Fibroblast of the aortic adventitia (primary cell): ENCODE measurements at regions not wholly inside any gene's neighbourhood (a gene's known extent, or its start where the extent isn't known, plus 50 kb on each side); places are given as distances from the start of the nearest gene placed in this dataset.
"Not testable (repeated sequence)": the region's sequence is repeated elsewhere in the genome, so short reads cannot be mapped to it uniquely, and the experiment has no call there.

Source experiments
- DNase-seq: peaks from one replicate; pipeline ENCODE4 v3.0.0-alpha.2; 2010; ENCODE audit warnings: low read depth
- H3K4me3 ChIP-seq: 2 replicates; pipeline ENCODE4 v1.5.1; 2011; ENCODE audit warnings: low read depth, mild to moderate bottlenecking, control low read depth, low read length, moderate library complexity
- TF ChIP-seq, protein P1 (sequence below): IDR thresholded peaks from 2 replicates; pipeline ENCODE4 v1.5.1; 2011; ENCODE audit warnings: mild to moderate bottlenecking, low read length, control low read depth, inconsistent platforms; ENCODE audit not compliant: insufficient read depth

- TF ChIP-seq, protein P1, sequence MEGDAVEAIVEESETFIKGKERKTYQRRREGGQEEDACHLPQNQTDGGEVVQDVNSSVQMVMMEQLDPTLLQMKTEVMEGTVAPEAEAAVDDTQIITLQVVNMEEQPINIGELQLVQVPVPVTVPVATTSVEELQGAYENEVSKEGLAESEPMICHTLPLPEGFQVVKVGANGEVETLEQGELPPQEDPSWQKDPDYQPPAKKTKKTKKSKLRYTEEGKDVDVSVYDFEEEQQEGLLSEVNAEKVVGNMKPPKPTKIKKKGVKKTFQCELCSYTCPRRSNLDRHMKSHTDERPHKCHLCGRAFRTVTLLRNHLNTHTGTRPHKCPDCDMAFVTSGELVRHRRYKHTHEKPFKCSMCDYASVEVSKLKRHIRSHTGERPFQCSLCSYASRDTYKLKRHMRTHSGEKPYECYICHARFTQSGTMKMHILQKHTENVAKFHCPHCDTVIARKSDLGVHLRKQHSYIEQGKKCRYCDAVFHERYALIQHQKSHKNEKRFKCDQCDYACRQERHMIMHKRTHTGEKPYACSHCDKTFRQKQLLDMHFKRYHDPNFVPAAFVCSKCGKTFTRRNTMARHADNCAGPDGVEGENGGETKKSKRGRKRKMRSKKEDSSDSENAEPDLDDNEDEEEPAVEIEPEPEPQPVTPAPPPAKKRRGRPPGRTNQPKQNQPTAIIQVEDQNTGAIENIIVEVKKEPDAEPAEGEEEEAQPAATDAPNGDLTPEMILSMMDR: no peak
- DNase-seq: no peak
Measured at GRCh38 chr12:86711731-86712130, 455.5 kb upstream of the MGAT4C start.

GRCh38 chr12:86710109-86710508 lies 453.9 kb upstream of the MGAT4C start:
- DNase-seq: peak; percentile 43
- H3K4me3 ChIP-seq: no peak overlapping the region
- TF ChIP-seq, protein P1: no peak

More at GRCh38 chr12:86711731-86712130, 455.5 kb upstream of the MGAT4C start:
- H3K4me3 ChIP-seq: no peak overlapping the region

- not testable (repeated sequence) for H3K4me3 ChIP-seq
Measured at GRCh38 chr12:86709017-86709416, 452.8 kb upstream of the MGAT4C start.

GRCh38 chr12:86698641-86698980 lies 442.4 kb upstream of the MGAT4C start:
- H3K4me3 ChIP-seq: no peak overlapping the region
- DNase-seq: peak; percentile 52
- TF ChIP-seq, protein P1: no peak

More at GRCh38 chr12:86709017-86709416, 452.8 kb upstream of the MGAT4C start:
- not testable (repeated sequence) for DNase-seq

DNA sequence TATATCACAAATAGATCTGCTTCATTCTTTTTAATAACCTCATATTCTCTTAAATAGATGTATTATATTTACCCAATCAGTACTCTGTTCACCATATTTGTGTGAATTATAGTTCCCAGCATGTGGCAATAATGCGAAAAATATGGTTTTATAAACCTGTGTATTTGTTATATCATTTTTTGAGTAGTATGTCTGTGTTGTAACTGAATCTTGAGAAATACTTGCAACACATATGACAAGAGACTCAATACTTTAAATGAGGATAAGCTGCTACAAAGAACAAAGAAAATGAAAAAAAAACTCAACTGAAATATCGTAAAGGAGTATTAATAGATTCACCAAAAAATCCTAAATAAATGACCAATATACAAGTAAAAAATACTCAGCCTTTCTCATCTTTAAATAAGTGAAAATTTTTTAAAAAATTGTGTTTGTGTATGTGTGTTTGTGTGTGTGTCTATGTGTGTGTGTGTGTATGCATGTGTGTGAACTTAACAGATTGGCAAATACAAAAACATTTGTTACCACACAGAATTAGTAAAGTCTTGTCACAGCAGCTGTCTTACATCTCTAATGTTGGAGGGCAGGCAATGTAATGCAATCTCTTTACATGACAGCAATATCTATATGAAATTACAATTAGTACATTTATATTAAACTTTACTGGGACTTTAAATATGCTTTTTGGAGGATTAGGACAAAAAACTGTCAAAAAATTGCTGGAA lies 441.9 kb upstream of the MGAT4C start:
- TF ChIP-seq, protein P1: no peak
- DNase-seq: peak; percentile 2
- no peak overlapping the region for H3K4me3 ChIP-seq

GRCh38 chr12:86683568-86684304 lies 427.5 kb upstream of the MGAT4C start:
- peak; percentile 64 for DNase-seq
- TF ChIP-seq, protein P1: no peak
- H3K4me3 ChIP-seq: no peak overlapping the region

GRCh38 chr12:86681060-86681459 lies 424.9 kb upstream of the MGAT4C start:
- TF ChIP-seq, protein P1: no peak
- no peak for DNase-seq
- H3K4me3 ChIP-seq: no peak overlapping the region
